A673 (cell line): ENCODE measurements at regions not wholly inside any gene's neighbourhood (a gene's known extent, or its start where the extent isn't known, plus 50 kb on each side); places are given as distances from the start of the nearest gene placed in this dataset.

Source experiments
- CTCF ChIP-seq: fragments of 300-800, 200-600 bp; sonication (generic); conservative IDR thresholded peaks from 2 replicates; pipeline ENCODE4 v1.5.1; 2017; ENCODE audit warnings: low read depth, mild to moderate bottlenecking, antibody characterized with exemption, low read length, moderate library complexity, mixed read lengths
- EZH2 ChIP-seq: fragments of 200-600 bp; sonication (generic); IDR thresholded peaks from 2 replicates; pipeline ENCODE4 v1.6.1; 2017; ENCODE audit warnings: borderline replicate concordance, low read depth, mild to moderate bottlenecking, mixed read lengths, antibody characterized with exemption, low read length; ENCODE audit not compliant: poor library complexity, severe bottlenecking

DNA sequence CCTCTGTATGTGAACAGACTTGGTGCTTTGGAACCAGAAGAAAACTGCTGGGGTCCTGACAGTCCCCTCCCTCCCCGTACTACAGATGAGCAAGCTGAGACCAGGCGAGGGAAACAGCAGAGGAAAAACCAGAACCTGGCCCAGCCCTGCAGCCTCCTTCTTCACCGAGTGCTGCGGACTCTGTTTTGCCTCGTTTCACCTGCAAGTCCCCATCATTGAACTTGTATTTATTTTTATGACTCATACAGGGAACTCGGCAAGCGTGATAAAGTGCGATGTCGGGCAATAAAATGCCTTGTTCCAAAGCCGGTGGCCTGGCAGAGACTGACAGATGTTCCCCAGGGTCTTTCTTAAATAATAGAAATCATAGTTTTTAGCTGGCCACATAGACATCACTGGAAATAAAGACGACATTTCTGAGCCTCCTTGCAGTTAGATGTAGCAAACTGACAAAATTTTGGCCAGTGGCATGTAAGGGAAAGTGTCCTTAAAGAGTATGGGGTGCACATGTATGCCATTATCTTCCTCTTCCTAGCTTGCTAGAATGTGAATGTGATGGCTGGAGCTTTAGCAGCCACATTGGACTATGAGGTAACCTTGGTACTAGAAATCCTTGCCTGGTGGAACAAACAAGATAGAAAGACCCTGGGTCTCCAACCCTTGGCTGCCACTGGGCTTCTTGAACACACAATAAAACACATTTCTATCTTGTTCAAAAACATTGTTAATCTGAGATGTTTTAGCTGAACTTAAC lies 128.6 kb downstream of the IRF8 start:
- no peak for TF ChIP-seq CTCF
- no peak for TF ChIP-seq EZH2
